ENCODE measurements at regions not wholly inside any gene's neighbourhood (a gene's known extent, or its start where the extent isn't known, plus 50 kb on each side); places are given as distances from the start of the nearest gene placed in this dataset.

GRCh38 chr5:78726571-78726970 is 78.0 kb upstream of the LHFPL2 start:
- Histone ChIP-seq H4K20me1 (ENCODE audit: insufficient read depth, low read length) (no peaks in the 10 kb centered on the region), H3K27ac (ENCODE audit: low read depth in 1 of 2, low read length in 2 of 2) (no peak overlapping the region), H2AFZ (ENCODE audit: insufficient read depth, low read depth, low read length, poor library complexity, severe bottlenecking) (no peak overlapping the region), H3K9ac (ENCODE audit: insufficient read depth, low read length, poor library complexity, severe bottlenecking) (no peak overlapping the region), H3K4me3 (replicated peaks in 1 of 3; ENCODE audit: low read depth in 2 of 3, low read length in 3 of 3) (no peak overlapping the region), H3K27me3 (ENCODE audit: control insufficient read depth in 2 of 2, insufficient read depth in 2 of 2, low read length in 2 of 2) (no peaks in the 10 kb centered on the region), H3K79me2 (ENCODE audit: insufficient read depth, low read length) (no peaks in the 10 kb centered on the region), H3K36me3 (replicated peaks in 1 of 2; ENCODE audit: control insufficient read depth in 1 of 2, insufficient read depth in 2 of 2, low read length in 2 of 2) (no peaks in the 10 kb centered on the region), H3K4me2 (replicated peaks; ENCODE audit: extremely low read depth, low read length, poor library complexity, severe bottlenecking) (no peak overlapping the region), H3K9me3 (replicated peaks in 1 of 2; ENCODE audit: control insufficient read depth in 1 of 2, insufficient read depth in 1 of 2, low read length in 2 of 2) (no peaks in the 10 kb centered on the region), H3K4me1 (ENCODE audit: control insufficient read depth in 1 of 2, insufficient read depth in 2 of 2, low read length in 2 of 2) (no peaks in the 10 kb centered on the region)
- Mint-ChIP-seq H3K4me1 (peaks cover 2% of the 10 kb centered on the region), H3K9me3 (peaks cover 0 to 6% (median 2%) of the 10 kb centered on the region in 7 donors), H3K36me3 (no peaks in the 10 kb centered on the region), H3K27ac (no peak overlapping the region), H3K27me3 (ENCODE audit: low read depth in 3 of 3) (peaks cover 0 to 5% (median 0%) of the 10 kb centered on the region in 3 donors), H3K4me3 (no peak overlapping the region)
- no peak for DNase-seq
- WGBS (ENCODE audit: insufficient coverage) = 100% methylated on average over 2 of the region's 3 CpGs
- intact Hi-C loops (cut with micrococcal nuclease) = no loop called here
- TF ChIP-seq CTCF (IDR thresholded peaks at IDR 0.05) = no peak

GRCh38 chr5:78726003-78726402 is 77.4 kb upstream of the LHFPL2 start:
- no peaks in the 10 kb centered on the region for H4K20me1 ChIP-seq (ENCODE audit: insufficient read depth, low read length)
- Mint-ChIP-seq H3K36me3 (no peaks in the 10 kb centered on the region), H3K4me1 (peaks cover 7% of the 10 kb centered on the region), H3K27ac (no peak overlapping the region), H3K4me3 (no peak overlapping the region), H3K27me3 (ENCODE audit: low read depth in 3 of 3) (peaks cover 0 to 5% (median 0%) of the 10 kb centered on the region in 3 donors), H3K9me3 (peaks cover 0 to 6% (median 2%) of the 10 kb centered on the region in 7 donors)
- H3K27me3 ChIP-seq (ENCODE audit: control insufficient read depth in 2 of 2, insufficient read depth in 2 of 2, low read length in 2 of 2) = no peaks in the 10 kb centered on the region
- H3K9ac ChIP-seq (ENCODE audit: insufficient read depth, low read length, poor library complexity, severe bottlenecking) = no peak overlapping the region
- H3K36me3 ChIP-seq (replicated peaks in 1 of 2; ENCODE audit: control insufficient read depth in 1 of 2, insufficient read depth in 2 of 2, low read length in 2 of 2) = no peaks in the 10 kb centered on the region
- TF ChIP-seq CTCF (IDR thresholded peaks at IDR 0.05) = no peak
- no peaks in the 10 kb centered on the region for H3K79me2 ChIP-seq (ENCODE audit: insufficient read depth, low read length)
- WGBS (ENCODE audit: insufficient coverage) = 100% methylated on average over 2 of the region's 3 CpGs
- DNase-seq = no peak
- H3K27ac ChIP-seq (ENCODE audit: low read depth in 1 of 2, low read length in 2 of 2) = no peak overlapping the region
- intact Hi-C loops (cut with micrococcal nuclease) = no loop called here
- H3K4me2 ChIP-seq (replicated peaks; ENCODE audit: extremely low read depth, low read length, poor library complexity, severe bottlenecking) = no peak overlapping the region
- no peak overlapping the region for H3K4me3 ChIP-seq (replicated peaks in 1 of 3; ENCODE audit: low read depth in 2 of 3, low read length in 3 of 3)
- no peaks in the 10 kb centered on the region for H3K9me3 ChIP-seq (replicated peaks in 1 of 2; ENCODE audit: control insufficient read depth in 1 of 2, insufficient read depth in 1 of 2, low read length in 2 of 2)
- H2AFZ ChIP-seq (ENCODE audit: insufficient read depth, low read depth, low read length, poor library complexity, severe bottlenecking) = no peak overlapping the region
- peaks cover 0 to 1% of the 10 kb centered on the region in 2 donors for H3K4me1 ChIP-seq (ENCODE audit: control insufficient read depth in 1 of 2, insufficient read depth in 2 of 2, low read length in 2 of 2)
